ENCODE measurements at regions not wholly inside any gene's neighbourhood (a gene's known extent, or its start where the extent isn't known, plus 50 kb on each side); places are given as distances from the start of the nearest gene placed in this dataset.

DNA sequence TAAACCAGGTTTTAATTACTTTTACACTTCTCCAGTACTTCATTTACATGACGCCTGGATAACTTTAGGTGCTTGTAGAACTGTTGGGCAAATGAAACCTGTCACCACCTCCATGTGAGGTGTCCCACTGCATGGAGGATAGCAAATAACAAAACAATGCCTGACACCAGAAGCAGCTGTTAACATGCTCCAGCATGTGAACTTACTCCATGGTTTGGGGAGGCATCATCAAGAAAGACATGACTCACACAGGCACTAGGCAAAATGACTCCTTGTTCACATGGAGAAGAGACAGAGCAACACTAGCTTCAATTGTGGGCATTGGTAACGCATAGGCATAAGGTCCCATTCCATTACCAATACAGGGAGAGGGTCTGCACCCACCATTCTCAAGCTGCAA lies 198.1 kb upstream of the F9 start:
- Histone ChIP-seq H3K27me3 (ENCODE audit: control insufficient read depth in 1 of 2, insufficient read depth in 2 of 2, low read length in 2 of 2) (no peaks in the 10 kb centered on the region), H3K4me2 (ENCODE audit: low read depth, low read length) (no peak overlapping the region), H3K4me1 (ENCODE audit: insufficient read depth, low read length) (no peaks in the 10 kb centered on the region), H3K27ac (ENCODE audit: extremely low read length, insufficient read depth, low read length) (no peak overlapping the region), H2AFZ (ENCODE audit: low read length) (no peak overlapping the region), H3K9ac (ENCODE audit: insufficient read depth, low read depth, low read length) (no peak overlapping the region), H3K36me3 (replicated peaks in 1 of 2; ENCODE audit: control insufficient read depth in 1 of 2, insufficient read depth in 2 of 2, low read length in 2 of 2) (no peaks in the 10 kb centered on the region), H4K20me1 (ENCODE audit: insufficient read depth, low read length) (no peaks in the 10 kb centered on the region), H3K79me2 (ENCODE audit: insufficient read depth, low read length) (no peaks in the 10 kb centered on the region), H3K4me3 (replicated peaks in 1 of 3; ENCODE audit: insufficient read depth in 1 of 3, low read depth in 2 of 3, low read length in 3 of 3) (no peak overlapping the region), H3K9me3 (ENCODE audit: low read length) (no peaks in the 10 kb centered on the region)
- ATAC-seq = no peak
- FAIRE-seq = no peak
- BruUV-seq (replicated peaks) = no TSS peak
- 0% methylated on average over 1 of the region's 2 CpGs for WGBS (ENCODE audit: low lambda C conversion rate)
- in situ Hi-C loops (cut with HindIII; ENCODE audit: extremely low pct_ligation_motif_present, low pct_unique_long_range_greater_than_20kb) (no loop called here), intact Hi-C loops (cut with micrococcal nuclease; ENCODE audit: unreplicated experiment) (no loop called here)
- no peak for DNase-seq (ENCODE audit: low spot score)
- TF ChIP-seq FOXM1 (CRISPR knock-in tag; IDR thresholded peaks at IDR 0.05) (no peak), ZNF225 (CRISPR knock-in tag; IDR thresholded peaks at IDR 0.05) (no peak), HDAC6 (IDR thresholded peaks at IDR 0.05; ENCODE audit: low read depth, low read length) (no peak), ATF7-NPFF (CRISPR knock-in tag; IDR thresholded peaks at IDR 0.05; ENCODE audit: low read depth) (no peak), SALL1 (CRISPR knock-in tag; IDR thresholded peaks at IDR 0.05) (no peak), KMT2B (CRISPR knock-in tag; IDR thresholded peaks at IDR 0.05) (no peak), RAD21 (CRISPR knock-in tag; IDR thresholded peaks at IDR 0.05) (no peak), SAP130 (CRISPR knock-in tag; IDR thresholded peaks at IDR 0.05; ENCODE audit: low read depth) (no peak), ZNF3 (CRISPR knock-in tag; IDR thresholded peaks at IDR 0.05) (no peak), TAF15 (IDR thresholded peaks at IDR 0.05; ENCODE audit: low read depth, low read length, poor library complexity, severe bottlenecking) (no peak), TARDBP (CRISPR knock-in tag; IDR thresholded peaks at IDR 0.05) (no peak), ISL2 (CRISPR knock-in tag; IDR thresholded peaks at IDR 0.05) (no peak), NFYC (CRISPR knock-in tag; IDR thresholded peaks at IDR 0.05) (no peak), ZNF776 (CRISPR knock-in tag; IDR thresholded peaks at IDR 0.05) (no peak), JARID2 (CRISPR knock-in tag; IDR thresholded peaks at IDR 0.05; ENCODE audit: insufficient replicate concordance) (no peak), TAF1 (CRISPR knock-in tag; IDR thresholded peaks at IDR 0.05) (no peak)
- TF ChIP-seq, protein P1, sequence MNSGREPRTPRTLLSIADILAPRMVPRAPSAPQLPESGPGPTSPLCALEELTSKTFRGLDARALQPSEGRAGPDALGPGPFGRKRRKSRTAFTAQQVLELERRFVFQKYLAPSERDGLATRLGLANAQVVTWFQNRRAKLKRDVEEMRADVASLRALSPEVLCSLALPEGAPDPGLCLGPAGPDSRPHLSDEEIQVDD (CRISPR knock-in tag; IDR thresholded peaks at IDR 0.05; ENCODE audit: borderline replicate concordance) = no peak
- TF ChIP-seq, protein P2, sequence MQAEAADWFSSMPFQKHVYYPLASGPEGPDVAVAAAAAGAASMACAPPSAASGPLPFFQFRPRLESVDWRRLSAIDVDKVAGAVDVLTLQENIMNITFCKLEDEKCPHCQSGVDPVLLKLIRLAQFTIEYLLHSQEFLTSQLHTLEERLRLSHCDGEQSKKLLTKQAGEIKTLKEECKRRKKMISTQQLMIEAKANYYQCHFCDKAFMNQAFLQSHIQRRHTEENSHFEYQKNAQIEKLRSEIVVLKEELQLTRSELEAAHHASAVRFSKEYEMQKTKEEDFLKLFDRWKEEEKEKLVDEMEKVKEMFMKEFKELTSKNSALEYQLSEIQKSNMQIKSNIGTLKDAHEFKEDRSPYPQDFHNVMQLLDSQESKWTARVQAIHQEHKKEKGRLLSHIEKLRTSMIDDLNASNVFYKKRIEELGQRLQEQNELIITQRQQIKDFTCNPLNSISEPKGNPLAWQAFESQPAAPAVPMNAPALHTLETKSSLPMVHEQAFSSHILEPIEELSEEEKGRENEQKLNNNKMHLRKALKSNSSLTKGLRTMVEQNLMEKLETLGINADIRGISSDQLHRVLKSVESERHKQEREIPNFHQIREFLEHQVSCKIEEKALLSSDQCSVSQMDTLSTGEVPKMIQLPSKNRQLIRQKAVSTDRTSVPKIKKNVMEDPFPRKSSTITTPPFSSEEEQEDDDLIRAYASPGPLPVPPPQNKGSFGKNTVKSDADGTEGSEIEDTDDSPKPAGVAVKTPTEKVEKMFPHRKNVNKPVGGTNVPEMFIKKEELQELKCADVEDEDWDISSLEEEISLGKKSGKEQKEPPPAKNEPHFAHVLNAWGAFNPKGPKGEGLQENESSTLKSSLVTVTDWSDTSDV (CRISPR knock-in tag; IDR thresholded peaks at IDR 0.05) = no peak
- TF ChIP-seq, protein P3, sequence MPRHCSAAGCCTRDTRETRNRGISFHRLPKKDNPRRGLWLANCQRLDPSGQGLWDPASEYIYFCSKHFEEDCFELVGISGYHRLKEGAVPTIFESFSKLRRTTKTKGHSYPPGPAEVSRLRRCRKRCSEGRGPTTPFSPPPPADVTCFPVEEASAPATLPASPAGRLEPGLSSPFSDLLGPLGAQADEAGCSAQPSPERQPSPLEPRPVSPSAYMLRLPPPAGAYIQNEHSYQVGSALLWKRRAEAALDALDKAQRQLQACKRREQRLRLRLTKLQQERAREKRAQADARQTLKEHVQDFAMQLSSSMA (CRISPR knock-in tag; IDR thresholded peaks at IDR 0.05) = no peak
- TF ChIP-seq, protein P4, sequence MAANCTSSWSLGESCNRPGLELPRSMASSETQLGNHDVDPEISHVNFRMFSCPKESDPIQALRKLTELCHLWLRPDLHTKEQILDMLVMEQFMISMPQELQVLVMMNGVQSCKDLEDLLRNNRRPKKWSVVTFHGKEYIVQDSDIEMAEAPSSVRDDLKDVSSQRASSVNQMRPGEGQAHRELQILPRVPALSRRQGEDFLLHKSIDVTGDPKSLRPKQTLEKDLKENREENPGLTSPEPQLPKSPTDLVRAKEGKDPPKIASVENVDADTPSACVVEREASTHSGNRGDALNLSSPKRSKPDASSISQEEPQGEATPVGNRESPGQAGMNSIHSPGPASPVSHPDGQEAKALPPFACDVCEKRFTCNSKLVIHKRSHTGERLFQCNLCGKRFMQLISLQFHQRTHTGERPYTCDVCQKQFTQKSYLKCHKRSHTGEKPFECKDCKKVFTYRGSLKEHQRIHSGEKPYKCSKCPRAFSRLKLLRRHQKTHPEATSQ (CRISPR knock-in tag; IDR thresholded peaks at IDR 0.05; ENCODE audit: borderline replicate concordance) = no peak
- POLR2A ChIA-PET = no interaction called here
- CTCF ChIA-PET (ENCODE audit: low intra/inter-chr PET ratio, low total read pairs) = no interaction called here

All from HepG2 (cell line).